D341Med (cell line): ENCODE measurements at regions not wholly inside any gene's neighbourhood (a gene's known extent, or its start where the extent isn't known, plus 50 kb on each side); places are given as distances from the start of the nearest gene placed in this dataset.
"Not testable (repeated sequence)": the region's sequence is repeated elsewhere in the genome, so short reads cannot be mapped to it uniquely, and the experiment has no call there.

Source experiments
- DNase-seq: peaks from one replicate; pipeline ENCODE4 v3.0.0; 2012; ENCODE audit warnings: low spot score

DNA sequence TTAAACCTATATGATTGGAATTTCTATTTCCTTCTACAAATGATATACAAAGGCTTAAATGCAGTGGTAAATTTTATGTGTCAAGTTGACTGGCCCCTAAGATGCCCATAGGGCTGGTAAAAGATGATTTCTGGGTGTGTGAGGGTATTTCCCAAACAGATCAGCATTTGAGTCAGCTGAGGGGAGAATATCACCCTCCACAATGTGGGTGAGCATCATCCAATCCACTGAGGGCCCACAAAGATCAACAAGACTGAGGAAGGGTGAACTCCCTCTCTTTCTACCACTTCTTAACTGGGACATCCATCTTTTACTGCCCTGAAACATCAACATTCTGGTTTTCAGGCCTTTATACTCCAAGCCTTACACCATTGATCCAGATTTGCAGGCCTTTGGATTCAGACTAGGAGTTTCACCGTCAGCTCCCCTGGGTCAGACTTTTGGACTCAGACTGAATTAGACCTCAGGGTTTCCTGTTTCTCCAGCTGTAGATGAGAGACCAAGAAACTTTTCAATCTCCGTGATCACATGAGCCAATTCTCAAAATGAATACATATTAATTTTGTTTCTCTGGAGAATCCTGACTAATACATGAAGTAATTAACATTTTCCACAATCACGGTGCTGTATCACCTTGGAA, 1020.7 kb upstream of the SLIT2 start:
- no peak for DNase-seq

DNA sequence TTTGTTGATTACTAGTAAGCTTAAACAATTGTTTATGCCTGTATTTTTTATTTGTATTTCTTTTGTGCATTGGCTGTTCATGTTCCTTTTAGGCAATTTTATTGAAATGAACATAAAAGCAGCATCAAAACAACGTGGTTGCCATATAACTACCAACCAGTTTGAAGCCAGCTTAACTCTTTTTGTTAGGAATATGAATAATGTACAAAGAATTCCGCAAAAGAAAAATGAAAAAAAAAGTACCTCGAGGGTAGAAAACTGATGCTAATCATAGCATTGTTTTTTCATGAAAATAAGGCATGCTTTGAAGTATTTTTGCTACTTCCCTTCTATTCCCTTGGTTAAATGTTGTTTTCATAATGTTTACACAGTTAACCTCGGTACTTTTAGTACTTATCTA, 1024.0 kb upstream of the SLIT2 start:
- DNase-seq = no peak

DNA sequence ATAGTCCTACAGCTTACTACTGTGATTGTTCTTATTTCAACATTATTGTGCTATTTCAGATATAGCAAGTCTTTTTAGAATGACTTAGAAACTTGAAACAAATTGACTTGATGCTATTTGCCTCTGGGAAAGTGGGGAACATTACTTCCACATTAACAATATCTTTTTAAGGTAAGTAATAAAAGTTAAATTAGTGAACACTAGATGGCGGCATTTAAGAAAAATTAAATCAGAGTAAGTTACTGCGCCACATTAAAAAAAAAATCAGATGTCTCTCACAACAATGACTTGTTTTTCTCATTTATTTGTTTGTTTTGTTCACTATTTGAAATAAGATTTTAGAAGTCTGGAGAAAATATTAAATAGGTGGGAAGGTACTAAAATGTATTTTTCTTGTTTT, 1026.9 kb upstream of the SLIT2 start:
- no peak for DNase-seq

DNA sequence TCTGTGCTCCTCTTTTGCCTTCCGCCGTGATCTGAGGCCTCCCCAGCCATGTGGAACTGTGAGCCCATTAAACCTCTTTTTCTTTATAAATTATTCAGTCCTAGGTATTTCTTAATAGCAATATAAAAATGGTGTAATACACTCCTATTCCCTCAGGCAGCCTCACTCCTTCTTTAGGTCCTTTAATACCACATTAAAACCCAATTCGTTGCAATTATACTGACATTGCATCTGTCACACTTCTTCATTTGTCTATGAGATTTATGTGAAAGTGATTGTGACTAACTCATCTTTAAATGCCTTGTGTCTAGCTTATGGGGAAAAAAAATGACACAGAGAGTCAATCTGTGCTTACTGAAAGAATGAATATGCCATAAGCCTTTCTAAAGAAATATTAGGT, 1035.2 kb upstream of the SLIT2 start:
- no peak for DNase-seq

DNA sequence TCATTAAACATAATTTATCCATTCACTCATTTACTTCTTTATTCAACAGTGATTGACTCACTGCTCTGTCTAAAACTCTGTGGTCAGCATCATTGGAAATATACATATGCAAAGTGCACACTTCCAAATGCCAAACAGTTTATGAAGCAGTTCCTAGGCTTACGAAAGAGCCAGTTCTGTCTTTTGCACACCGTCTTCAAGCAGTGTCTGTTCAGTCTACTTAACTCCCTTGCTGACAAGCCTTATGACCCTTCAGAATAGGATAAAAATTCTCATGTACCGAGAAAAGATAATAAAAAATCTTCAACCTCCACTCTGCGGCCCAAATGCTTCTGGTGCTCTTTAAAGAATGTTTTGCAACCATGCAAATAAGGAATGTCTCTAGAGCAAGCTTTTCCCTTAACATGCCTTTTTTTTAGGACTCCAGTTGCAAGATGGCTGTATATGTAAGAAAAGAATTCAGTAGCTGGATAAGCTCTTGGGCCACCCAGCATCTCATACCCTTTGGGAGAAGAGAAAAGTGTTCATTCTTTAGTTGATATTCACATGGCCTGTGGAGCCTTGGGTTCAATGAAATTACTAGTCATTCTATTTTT, 1037.0 kb upstream of the SLIT2 start:
- no peak for DNase-seq

DNA sequence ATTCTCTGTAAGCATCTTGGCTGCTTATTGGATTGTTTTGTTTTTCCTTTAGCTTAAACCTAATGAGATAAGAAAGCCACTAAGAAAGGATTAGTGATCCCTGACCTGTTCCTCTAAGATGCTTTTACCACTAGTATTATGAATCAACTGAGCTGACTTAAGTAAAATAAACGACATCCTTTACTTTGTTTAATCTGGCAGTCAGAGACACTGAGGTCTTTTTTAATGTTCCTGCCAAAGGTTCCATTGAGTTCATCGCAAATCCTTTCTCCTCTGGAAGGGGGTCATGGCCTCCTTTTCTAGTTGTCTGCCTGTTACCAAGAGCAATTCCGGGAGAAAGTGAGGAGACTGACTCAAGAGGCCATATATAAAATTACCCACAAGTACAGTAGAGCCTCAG, 1038.3 kb upstream of the SLIT2 start:
- peak; percentile 26 for DNase-seq

DNA sequence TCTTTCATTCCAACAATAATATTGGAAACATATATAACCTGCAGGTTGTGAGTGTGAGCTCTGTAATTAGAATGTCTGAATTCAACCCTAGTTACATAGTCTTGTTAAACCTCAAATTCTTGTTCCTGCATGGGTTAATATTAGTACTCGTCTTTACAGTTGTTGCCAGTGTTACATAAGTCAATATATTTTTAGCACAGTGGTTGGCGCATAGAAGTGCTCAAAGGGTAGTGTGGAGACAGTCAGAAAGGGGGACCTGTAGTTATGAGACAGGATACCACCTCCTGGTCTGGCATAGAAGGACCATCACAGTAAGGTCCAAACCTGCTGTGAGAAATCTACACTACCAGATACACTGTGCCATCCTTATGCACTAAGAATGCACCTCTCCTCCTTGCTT, 1045.9 kb upstream of the SLIT2 start:
- DNase-seq = no peak

DNA sequence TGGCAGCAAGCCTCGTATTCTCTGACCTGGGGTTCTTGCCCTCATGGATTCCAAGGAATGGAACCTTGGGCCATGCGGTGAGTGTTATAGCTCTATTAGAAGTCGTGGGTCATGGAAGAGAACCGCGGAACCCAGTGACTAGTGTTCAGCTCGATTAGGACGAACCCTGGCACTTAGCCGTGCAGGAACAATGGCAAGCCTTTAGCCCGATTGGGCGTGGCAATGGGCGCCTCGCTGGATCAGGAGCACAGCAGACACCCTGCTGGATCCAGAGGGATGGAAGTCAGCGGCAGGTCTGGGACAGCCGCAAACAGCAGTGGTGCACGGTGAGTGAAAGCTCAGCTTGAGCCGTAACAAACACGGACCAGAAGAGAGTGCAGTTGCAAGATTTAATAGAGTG, 1053.9 kb upstream of the SLIT2 start:
- not testable (repeated sequence) for DNase-seq

DNA sequence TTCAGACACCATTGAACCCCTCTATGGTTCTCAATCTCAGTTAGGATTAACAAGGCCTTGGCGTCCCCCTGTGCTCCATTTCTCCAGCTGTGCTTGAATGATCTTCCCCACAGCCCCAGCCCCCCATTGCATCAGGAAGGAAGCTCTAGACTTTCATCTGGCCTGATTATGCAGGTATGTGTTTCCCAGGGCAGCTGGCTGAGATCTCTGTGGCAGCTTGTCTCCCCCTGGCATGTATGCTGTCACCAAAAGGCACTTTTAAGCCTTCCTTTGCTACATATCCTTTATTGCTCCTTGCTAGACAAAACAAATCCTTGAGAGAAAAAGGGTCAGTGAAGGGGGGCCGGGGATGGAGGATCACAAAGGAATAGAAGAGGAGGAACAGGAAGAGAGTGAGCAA, 1056.0 kb upstream of the SLIT2 start:
- DNase-seq = no peak

DNA sequence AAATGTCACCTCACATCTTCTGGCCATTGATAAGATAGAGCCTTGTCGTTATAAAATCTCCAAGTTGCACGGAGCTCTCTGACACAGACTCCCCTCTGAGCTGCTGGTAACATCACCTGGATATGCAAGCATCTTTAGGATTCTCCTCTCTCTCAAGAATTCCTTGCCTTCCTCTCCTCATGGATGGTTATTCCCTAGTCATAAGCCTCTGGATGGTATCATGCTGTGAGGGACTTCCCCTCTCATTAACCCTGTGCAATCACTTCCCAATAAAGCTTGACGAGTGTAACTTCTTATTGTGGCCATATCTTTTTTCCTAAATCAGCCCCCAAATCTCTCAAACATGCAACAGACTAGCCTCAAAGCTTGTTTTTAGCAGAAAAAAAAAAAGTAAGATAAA, 1057.0 kb upstream of the SLIT2 start:
- DNase-seq = no peak

DNA sequence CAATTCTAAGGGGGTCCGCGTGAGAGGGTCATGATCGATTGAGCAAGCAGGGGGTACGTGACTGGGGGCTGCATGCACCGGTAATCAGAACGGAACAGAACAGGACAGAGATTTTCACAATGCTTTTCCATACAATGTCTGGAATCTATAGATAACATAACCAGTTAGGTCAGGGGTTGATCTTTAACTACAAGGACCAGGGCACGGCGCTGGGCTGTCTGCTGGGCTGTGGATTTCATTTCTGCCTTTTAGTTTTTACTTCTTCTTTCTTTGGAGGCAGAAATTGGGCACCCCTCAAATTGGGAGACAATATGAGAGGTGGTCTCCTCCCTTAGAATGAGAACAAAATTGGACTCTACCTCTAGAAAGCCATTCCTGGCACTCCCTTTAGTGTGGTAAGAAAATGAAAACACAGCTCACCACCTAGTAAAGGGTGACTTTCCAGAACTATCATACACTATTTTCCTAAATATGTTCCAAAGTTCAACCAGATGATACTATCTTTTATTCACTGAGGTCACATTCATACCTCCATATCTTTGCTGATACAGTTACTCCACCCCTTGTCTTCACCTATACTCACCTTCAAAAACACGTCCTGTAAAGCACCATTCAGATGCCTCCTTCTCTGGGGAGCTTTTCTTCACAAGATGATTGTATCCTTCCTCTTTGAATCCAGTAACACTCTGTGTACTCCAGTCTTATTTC, 1058.3 kb upstream of the SLIT2 start:
- no peak for DNase-seq

DNA sequence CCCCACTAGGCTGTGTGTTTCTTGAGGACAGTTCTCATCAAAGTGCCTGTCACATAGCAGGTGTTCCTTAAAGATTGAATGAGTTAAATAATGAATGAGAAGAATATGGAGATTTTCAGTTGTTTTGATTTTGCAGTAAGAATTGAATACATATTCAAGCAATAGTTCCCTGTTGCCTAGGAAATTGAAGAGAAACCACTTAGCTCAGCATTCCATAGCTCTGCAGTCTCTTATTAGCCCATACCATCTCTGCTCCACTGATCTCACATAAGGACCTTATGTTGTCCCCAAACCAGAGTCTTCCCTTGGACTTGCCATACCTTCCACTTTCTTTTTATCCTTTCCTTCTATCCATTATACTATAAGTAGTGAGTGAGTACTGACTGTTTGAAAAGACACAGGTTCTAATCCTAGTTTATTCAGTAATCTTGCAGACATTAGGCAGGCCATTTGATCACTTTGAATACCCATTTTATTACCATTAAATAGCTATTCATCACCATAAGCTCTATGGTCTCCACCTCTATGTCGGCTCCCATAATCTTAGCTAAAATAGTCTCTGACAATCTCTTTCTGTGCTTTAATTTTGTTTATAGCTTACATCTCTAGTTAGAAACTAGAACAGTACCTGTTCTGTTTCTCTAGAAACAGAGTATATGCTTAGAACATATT, 1059.6 kb upstream of the SLIT2 start:
- DNase-seq = no peak

DNA sequence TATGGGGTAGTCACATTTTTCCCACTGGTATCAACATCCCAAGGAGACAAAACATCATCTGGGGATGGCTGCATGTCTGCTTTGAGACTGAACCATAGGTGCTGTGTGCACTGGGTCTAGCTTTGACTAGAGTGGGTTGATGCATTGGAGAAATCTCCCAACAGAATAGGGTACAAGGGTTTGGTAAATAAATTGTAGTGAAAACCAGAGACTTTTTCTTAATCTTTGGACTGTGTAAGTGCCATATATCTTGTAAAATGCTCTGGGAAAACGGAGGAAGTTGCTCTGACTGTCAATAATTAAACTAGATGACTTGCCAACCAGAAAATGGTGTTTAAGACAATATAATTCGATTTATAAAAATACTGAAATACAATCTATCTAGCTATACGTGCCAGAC, 1064.0 kb upstream of the SLIT2 start:
- no peak for DNase-seq

DNA sequence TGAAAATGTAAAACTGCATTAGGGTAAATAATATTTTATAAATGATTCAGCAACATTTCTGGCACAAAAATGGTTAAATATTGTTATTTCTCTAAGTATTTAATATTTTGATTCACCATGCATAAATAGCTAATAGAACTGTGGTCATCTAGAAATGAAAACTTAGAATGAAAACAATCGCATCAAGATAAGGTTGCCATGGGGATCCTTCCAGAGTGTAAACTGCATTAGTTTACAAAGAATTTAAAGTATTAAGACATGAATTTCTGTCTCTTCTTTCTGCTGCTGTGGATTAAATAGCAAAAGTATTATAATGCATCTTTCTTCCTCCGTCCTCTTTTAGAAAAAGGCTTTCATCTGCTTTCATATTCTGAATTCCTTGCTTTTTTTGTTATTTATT, 1064.6 kb upstream of the SLIT2 start:
- DNase-seq = no peak

DNA sequence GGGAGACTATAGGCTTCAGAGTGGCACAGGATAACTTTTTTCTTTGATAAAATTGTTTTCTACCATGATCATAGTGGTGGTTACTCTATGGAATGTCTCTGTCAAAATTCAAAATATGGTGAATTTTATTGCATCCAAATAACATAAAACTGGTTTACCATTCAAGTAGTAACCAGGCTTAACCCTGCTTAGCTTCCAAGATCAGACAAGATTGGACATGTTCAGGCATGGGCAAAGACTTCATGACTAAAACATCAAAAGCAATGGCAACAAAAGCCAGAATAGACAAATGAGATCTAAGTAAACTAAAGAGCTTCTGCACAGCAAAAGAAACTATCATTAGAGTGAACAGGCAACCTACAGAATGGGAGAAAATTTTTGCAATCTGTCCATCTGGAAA, 1070.1 kb upstream of the SLIT2 start:
- not testable (repeated sequence) for DNase-seq

DNA sequence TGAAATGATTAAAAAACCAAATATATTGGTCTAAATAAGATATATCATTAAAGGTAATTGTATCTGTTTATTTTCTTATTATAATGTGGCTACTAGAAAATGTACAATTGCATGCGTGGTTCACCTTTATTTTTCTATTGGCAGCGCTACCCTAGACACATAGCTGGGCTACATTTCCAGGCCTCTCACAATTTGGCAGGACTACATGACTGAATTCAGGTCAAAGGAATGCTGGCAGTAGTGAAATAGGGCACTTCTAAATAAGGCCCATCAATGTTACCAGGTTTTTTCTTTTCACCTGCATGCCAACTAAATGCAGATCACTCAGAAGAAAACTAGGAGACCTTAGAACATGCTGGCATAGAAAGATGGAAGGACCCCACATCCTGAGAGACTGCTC, 1072.9 kb upstream of the SLIT2 start:
- DNase-seq = no peak

DNA sequence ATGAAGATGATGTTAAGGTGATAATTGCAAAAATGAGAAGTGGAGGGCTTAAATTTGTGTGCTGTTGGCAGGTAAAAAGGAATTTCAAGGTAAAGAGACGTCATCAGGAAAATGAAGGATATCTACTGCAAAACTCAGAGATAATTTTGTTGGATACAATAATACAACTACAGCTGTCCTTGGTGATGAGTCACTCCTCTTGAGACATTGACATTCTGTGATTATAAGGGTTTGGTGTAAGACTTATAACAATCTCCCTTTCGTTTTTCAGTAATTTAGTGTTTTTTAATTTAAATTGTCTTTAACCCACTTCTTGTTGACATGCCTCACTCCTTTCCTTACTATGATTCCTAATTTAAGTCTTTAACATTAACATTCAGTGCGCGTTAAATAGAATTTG, 1074.1 kb upstream of the SLIT2 start:
- no peak for DNase-seq

DNA sequence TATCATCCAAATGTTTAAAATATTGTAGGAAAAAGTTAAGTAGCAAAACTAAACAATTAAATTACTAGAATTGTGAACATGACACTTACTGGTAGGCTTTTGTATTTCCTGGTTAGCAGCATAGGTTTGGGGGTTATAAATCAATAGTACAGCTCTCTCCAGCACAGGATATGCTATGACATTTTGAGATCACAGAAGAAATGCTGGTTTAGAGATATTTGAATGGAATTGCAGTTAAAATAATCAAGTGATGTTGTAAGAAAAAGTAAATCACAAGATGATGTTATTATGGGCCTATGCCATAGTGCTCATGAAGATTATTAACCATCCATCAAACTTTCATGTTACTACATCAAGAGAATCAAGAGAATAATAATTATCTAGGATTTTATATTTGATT, 1079.9 kb upstream of the SLIT2 start:
- no peak for DNase-seq

DNA sequence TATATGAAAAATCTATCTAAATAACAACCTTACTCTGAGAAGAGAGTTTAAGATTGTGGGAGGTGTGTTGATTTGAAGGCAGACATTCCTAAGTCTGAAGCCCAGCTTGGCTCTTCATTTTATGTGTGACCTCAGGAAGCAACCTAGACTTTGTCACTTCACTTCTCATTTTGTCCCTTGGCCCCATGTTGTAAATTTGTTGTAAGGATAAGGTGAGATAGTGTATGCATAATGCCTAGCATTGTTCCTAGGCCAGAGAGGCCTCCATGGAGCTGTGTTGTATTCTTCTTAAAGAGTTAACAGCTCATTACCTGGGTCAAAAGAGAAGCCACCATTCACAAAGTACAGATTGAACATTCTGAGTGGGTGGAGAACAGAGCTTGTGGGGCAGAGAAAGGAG, 1084.4 kb upstream of the SLIT2 start:
- no peak for DNase-seq

DNA sequence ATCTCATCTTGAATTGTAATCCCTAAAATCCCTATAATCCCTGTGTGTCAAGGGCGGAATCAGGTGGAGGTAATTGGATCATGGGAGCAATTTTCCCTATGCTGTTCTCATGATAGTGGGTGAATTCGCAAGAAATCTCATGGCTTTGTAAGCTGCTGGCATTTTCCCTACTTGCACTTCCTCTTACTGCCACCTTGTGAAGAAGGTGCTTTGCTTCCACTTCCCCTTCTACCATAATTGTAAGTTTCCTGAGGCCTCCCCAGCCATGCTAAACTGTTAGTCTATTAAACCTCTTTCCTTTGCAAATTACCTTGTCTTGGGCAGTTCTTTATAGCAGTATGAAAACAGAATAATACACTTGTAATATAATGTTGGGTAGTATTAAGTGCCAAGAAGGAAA, 1087.4 kb upstream of the SLIT2 start:
- DNase-seq = no peak

DNA sequence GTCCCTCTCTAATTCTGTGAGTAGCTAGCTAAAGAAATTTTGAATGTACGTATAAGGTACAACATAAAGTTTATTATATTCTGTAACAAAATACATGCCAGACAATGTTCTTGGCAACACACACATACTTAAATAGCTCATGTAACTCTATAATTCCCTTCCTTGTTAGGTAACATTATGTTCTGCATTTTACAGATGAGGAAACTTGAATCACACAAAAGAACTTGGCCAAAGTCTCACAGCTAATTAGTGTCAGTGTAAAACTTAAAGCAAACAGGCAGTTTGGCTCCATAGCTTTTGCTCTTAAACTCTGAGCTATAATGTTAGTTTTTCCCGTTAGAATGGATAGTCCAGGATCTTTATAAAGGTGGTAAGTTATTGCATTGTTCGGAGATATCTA, 1091.8 kb upstream of the SLIT2 start:
- DNase-seq = no peak

DNA sequence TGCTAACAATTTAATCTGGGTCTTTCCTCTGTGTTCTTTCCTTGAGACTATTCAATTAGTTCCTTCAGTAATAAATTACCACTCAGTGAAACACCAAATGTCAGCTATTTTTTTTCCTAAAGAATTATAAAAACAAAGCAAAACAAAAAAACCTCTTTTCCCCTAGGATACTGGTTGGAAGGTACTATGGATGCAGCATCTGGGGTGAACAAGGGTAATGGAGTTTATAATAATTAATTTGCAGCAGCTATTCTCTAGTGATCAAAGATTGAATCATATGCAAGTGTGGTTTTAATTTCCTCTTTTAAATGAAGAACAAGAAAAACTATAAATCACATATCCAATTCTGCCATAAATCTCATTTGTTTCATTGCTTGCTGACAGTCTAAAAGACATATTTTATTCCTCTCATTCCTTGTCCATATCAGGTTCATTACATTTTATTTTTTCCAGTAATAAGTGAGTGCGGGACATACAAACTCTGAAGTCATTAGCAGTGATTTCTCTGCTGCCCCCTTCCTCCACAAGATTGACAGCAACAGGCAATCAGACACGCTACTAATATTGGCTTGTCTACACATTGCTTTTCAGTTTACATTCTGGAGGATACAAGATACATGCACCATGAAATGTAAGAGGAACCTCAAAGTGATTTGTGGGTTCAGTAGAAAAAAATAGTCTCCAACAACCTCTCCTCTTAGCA, 1093.4 kb upstream of the SLIT2 start:
- no peak for DNase-seq

DNA sequence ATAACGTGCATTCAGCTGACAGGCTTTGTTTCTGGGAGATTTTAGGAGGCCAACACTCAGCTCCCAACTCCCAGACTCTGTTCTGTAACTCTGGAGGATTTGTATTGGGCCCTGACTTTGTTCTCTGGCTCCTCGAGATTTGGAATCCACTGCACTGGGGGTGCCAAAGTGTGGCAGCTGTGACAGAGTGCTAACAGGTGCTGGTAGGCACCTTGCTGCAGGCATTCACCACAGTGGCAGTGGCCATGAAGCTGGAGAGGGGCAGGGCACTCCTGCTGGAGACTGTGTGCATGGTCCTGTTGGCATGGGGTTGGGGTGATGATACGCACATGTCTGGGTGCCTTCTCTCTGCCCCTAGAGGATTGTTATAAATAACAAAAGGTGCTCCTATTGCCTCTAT, 1094.9 kb upstream of the SLIT2 start:
- no peak for DNase-seq
